Neuronal stem cell (in vitro differentiated cells): ENCODE measurements at regions not wholly inside any gene's neighbourhood (a gene's known extent, or its start where the extent isn't known, plus 50 kb on each side); places are given as distances from the start of the nearest gene placed in this dataset.
"Not testable (repeated sequence)": the region's sequence is repeated elsewhere in the genome, so short reads cannot be mapped to it uniquely, and the experiment has no call there.

ENCODE experiments used
- DNase-seq: peaks from one replicate; pipeline ENCODE4 v3.0.0-alpha.2; 2013; ENCODE audit warnings: low spot score
- H2AFZ ChIP-seq: one replicate; pipeline ENCODE4 v1.6.1; 2013; ENCODE audit warnings: mild to moderate bottlenecking, low read length, inconsistent platforms
- H2AK5ac ChIP-seq: 2 replicates; pipeline ENCODE4 v1.6.1; 2013; ENCODE audit warnings: low read depth, mild to moderate bottlenecking, inconsistent platforms, low read length, moderate library complexity, mixed read lengths
- H2BK120ac ChIP-seq: 2 replicates; pipeline ENCODE4 v1.6.1; 2013; ENCODE audit warnings: low read depth, mild to moderate bottlenecking, inconsistent platforms, low read length, moderate library complexity, mixed read lengths
- H2BK12ac ChIP-seq: one replicate; pipeline ENCODE4 v1.6.1; 2013; ENCODE audit warnings: low read length, inconsistent platforms
- H2BK15ac ChIP-seq: 2 replicates; pipeline ENCODE4 v1.6.1; 2013; ENCODE audit warnings: mild to moderate bottlenecking, low read length, inconsistent platforms, mixed read lengths
- H2BK5ac ChIP-seq: one replicate; pipeline ENCODE4 v1.6.1; 2013; ENCODE audit warnings: inconsistent platforms, mild to moderate bottlenecking, low read length, moderate library complexity
- H3K14ac ChIP-seq: one replicate; pipeline ENCODE4 v1.6.1; 2013; ENCODE audit warnings: low read length, inconsistent platforms
- H3K18ac ChIP-seq: 2 replicates; pipeline ENCODE4 v1.6.1; 2013; ENCODE audit warnings: low read length, inconsistent platforms
- H3K23ac ChIP-seq: 2 replicates; pipeline ENCODE4 v1.6.1; 2013; ENCODE audit warnings: low read depth, mild to moderate bottlenecking, mixed read lengths, low read length, inconsistent platforms; ENCODE audit not compliant: poor library complexity
- H3K27ac ChIP-seq: replicated peaks from 3 replicates; pipeline ENCODE4 v1.5.1; 2013; ENCODE audit warnings: low read length, inconsistent platforms
- H3K27me3 ChIP-seq, 3 experiments: 2 replicates each; pipeline ENCODE4 v1.6.1; 2013; ENCODE audit warnings: low read length in 3 of 3, mild to moderate bottlenecking in 2 of 3, inconsistent platforms in 1 of 3, low read depth in 1 of 3, mixed read lengths in 1 of 3, moderate library complexity in 1 of 3; ENCODE audit not compliant: control insufficient read depth in 3 of 3, insufficient read depth in 3 of 3
- H3K36me3 ChIP-seq, 2 donors: replicated peaks in 1 of 2; 2 replicates each; pipeline ENCODE4 v1.6.1; 2013; ENCODE audit warnings: low read length in 2 of 2; ENCODE audit not compliant: control insufficient read depth in 2 of 2, insufficient read depth in 2 of 2
- H3K4ac ChIP-seq: 2 replicates; pipeline ENCODE4 v1.6.1; 2013; ENCODE audit warnings: inconsistent platforms, mild to moderate bottlenecking, low read length, moderate library complexity
- H3K4me1 ChIP-seq, 2 donors: 1 replicate in 1 of 2; 2 replicates in 1 of 2; pipeline ENCODE4 v1.6.1; 2013; ENCODE audit warnings: low read length in 2 of 2, low read depth in 1 of 2; ENCODE audit not compliant: control insufficient read depth in 2 of 2, insufficient read depth in 1 of 2
- H3K4me2 ChIP-seq: one replicate; pipeline ENCODE4 v1.6.1; 2013; ENCODE audit warnings: mild to moderate bottlenecking, low read length, inconsistent platforms; ENCODE audit not compliant: insufficient read depth, poor library complexity, severe bottlenecking
- H3K4me3 ChIP-seq, 2 donors: 2 replicates each; pipeline ENCODE4 v1.5.1; 2013; ENCODE audit warnings: low read length in 2 of 2, mild to moderate bottlenecking in 2 of 2, inconsistent platforms in 1 of 2, moderate library complexity in 1 of 2
- H3K79me1 ChIP-seq: one replicate; pipeline ENCODE4 v1.6.1; 2013; ENCODE audit warnings: low read depth, mild to moderate bottlenecking, inconsistent platforms, low read length, moderate library complexity
- H3K9ac ChIP-seq: one replicate; pipeline ENCODE4 v1.6.1; 2013; ENCODE audit warnings: mild to moderate bottlenecking, low read depth, low read length, inconsistent platforms; ENCODE audit not compliant: poor library complexity
- H3K9me3 ChIP-seq, 2 donors: replicated peaks in 1 of 2; 2 replicates each; pipeline versions ENCODE3 to v1.6.1; 2013; ENCODE audit warnings: low read length in 2 of 2, mild to moderate bottlenecking in 2 of 2, inconsistent platforms in 1 of 2, low read depth in 1 of 2, mixed read lengths in 1 of 2, moderate library complexity in 1 of 2; ENCODE audit not compliant: control insufficient read depth in 2 of 2, insufficient read depth in 1 of 2
- H4K8ac ChIP-seq: one replicate; pipeline ENCODE4 v1.6.1; 2013; ENCODE audit warnings: low read depth, mild to moderate bottlenecking, inconsistent platforms, low read length, moderate library complexity
- H4K91ac ChIP-seq: one replicate; pipeline ENCODE4 v1.6.1; 2013; ENCODE audit warnings: low read length, low read depth, mild to moderate bottlenecking, inconsistent platforms; ENCODE audit not compliant: poor library complexity
- WGBS, 2 donors: extraction: QIAGEN DNeasy Blood & Tissue Kit; methylation state at CpG; one replicate each; pipeline ENCODE4 v1.1.7; 2013; ENCODE audit warnings: missing lambda C conversion rate in 2 of 2, mixed read lengths in 1 of 2; ENCODE audit not compliant: insufficient read length in 2 of 2, insufficient replicate concordance in 1 of 2; ENCODE audit errors: extremely low coverage in 2 of 2; 5-methylcytosine and 5-hydroxymethylcytosine counted together

DNA sequence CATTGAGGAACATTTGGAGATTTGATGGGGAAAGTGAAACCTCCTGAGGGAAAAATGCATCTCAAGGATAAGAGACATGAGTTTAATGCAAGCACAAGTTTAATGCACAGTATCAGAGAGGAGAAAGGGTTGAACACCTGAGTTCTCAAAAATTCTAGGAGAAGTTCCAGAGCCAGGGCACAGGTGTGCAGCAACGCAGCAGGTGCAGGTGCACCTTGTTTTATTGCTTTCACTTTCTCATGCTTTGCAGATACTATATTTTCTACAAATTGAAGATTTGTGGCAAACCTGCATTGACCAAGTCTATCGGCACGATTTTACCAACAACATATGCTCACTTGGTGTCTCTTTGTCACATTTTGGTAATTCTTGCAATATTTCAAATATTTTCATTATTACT lies 267.6 kb upstream of the HNRNPA3 start:
- H2BK5ac ChIP-seq, result no peak overlapping the region
- DNase-seq, result no peak
- H3K14ac ChIP-seq, result no peak overlapping the region
- H3K4me2 ChIP-seq, result no peak overlapping the region
- no peak overlapping the region for H3K4ac ChIP-seq
- H3K23ac ChIP-seq, result no peak overlapping the region
- no peak overlapping the region for H2AK5ac ChIP-seq
- no peak overlapping the region for H3K18ac ChIP-seq
- no peak overlapping the region for H3K4me3 ChIP-seq
- H3K9ac ChIP-seq, result no peak overlapping the region
- H3K36me3 ChIP-seq, result no peaks in the 10 kb centered on the region
- H2BK15ac ChIP-seq, result no peak overlapping the region
- H3K79me1 ChIP-seq, result no peaks in the 10 kb centered on the region
- H2AFZ ChIP-seq, result no peak overlapping the region
- no CpG with 5 or more reads among the region's 3 CpGs for WGBS, 2 donors
- H3K27me3 ChIP-seq, result no peaks in the 10 kb centered on the region
- no peak overlapping the region for H2BK120ac ChIP-seq
- H3K27ac ChIP-seq, result no peak overlapping the region
- no peaks in the 10 kb centered on the region for H3K9me3 ChIP-seq
- H2BK12ac ChIP-seq, result no peak overlapping the region
- H4K91ac ChIP-seq, result no peak overlapping the region
- H4K8ac ChIP-seq, result no peak overlapping the region
- no peaks in the 10 kb centered on the region for H3K4me1 ChIP-seq

DNA sequence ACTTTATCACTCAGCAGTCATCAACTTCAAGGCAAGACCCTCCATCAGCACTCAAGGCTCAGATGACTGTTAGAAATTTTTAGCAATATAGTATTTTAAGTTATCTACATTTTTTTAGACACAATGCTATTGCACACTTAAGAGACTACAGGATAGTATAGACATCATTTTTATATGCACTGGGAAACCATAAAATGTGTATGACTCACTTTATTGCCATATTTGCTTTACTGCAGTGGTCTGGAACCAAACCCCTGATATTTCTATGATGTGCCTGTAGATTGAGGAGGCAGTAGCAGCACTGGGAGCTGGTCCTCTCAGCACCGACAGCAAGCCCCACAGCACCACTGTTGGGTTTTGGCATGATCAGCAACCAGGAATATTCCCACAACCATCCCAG lies 264.8 kb upstream of the HNRNPA3 start:
- Histone ChIP-seq H4K91ac (no peak overlapping the region), H3K14ac (no peak overlapping the region), H3K27ac (no peak overlapping the region), H3K4me1 (no peaks in the 10 kb centered on the region), H2BK5ac (no peak overlapping the region), H3K4me3 (no peak overlapping the region), H3K4me2 (no peak overlapping the region), H3K9me3 (no peaks in the 10 kb centered on the region), H4K8ac (no peak overlapping the region), H2BK15ac (no peak overlapping the region), H2BK12ac (no peak overlapping the region), H3K27me3 (no peaks in the 10 kb centered on the region), H3K4ac (no peak overlapping the region), H2AFZ (no peak overlapping the region), H3K18ac (no peak overlapping the region), H3K36me3 (no peaks in the 10 kb centered on the region), H3K23ac (no peak overlapping the region), H2BK120ac (no peak overlapping the region), H2AK5ac (no peak overlapping the region), H3K79me1 (no peaks in the 10 kb centered on the region), H3K9ac (no peak overlapping the region)
- no peak for DNase-seq
- no CpG with 5 or more reads among the region's 1 CpG for whole genome bisulfite sequencing, 2 donors

DNA sequence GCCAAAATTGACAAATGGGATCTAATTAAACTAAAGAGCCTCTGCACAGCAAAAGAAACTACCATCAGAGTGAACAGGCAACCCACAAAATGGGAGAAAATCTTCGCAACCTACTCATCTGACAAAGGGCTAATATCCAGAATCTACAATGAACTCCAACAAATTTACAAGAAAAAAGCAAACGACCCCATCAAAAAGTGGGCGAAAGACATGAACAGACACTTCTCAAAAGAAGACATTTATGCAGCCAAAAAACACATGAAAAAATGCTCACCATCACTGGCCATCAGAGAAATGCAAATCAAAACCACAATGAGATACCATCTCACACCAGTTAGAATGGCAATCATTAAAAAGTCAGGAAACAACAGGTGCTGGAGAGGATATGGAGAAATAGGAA lies 261.4 kb upstream of the HNRNPA3 start:
- H4K8ac ChIP-seq, H3K4ac ChIP-seq, H3K36me3 ChIP-seq, H3K4me3 ChIP-seq, H3K4me2 ChIP-seq, H2BK120ac ChIP-seq, H3K14ac ChIP-seq, H4K91ac ChIP-seq, H3K79me1 ChIP-seq, H2BK5ac ChIP-seq, H3K27ac ChIP-seq, H2BK15ac ChIP-seq, H2AFZ ChIP-seq, H3K4me1 ChIP-seq, H3K9ac ChIP-seq, H3K9me3 ChIP-seq, DNase-seq, H3K18ac ChIP-seq, H3K27me3 ChIP-seq, H2AK5ac ChIP-seq, H3K23ac ChIP-seq, H2BK12ac ChIP-seq: not testable (repeated sequence)
- no CpG with 5 or more reads among the region's 3 CpGs for WGBS, 2 donors

DNA sequence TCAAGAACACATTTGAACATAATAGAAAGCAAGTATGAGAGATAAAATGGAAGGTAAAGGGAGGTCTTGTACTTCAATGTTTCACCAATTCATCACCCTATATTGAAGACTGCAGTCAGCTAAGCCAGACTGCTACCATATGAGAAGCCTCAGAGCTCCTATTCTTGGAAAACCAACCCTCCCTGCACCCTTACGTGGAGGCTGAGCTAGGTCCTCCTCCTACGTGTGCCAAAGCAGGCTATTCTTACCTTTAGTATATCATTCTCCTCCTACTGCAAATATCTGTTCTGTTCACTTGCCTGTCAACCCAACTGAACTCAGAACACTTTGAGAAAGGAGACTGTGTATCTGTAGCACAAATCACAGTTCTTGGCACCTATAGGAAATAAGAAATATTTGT lies 255.8 kb upstream of the HNRNPA3 start:
- WGBS, 2 donors, result no CpG with 5 or more reads among the region's 2 CpGs
- Histone ChIP-seq H3K9ac (no peak overlapping the region), H2AFZ (no peak overlapping the region), H4K91ac (no peak overlapping the region), H3K18ac (no peak overlapping the region), H3K36me3 (no peaks in the 10 kb centered on the region), H3K9me3 (no peaks in the 10 kb centered on the region), H2BK5ac (no peak overlapping the region), H3K14ac (no peak overlapping the region), H3K4me3 (no peak overlapping the region), H2BK12ac (no peak overlapping the region), H2AK5ac (no peak overlapping the region), H3K79me1 (no peaks in the 10 kb centered on the region), H3K4me1 (peaks cover 0 to 6% of the 10 kb centered on the region in 2 donors), H3K4ac (no peak overlapping the region), H3K4me2 (no peak overlapping the region), H2BK120ac (no peak overlapping the region), H3K27ac (no peak overlapping the region), H3K23ac (no peak overlapping the region), H3K27me3 (peaks cover 0 to 4% (median 0%) of the 10 kb centered on the region in 3 experiments), H4K8ac (no peak overlapping the region), H2BK15ac (no peak overlapping the region)
- no peak for DNase-seq
